A549 (cell line): ENCODE measurements at regions not wholly inside any gene's neighbourhood (a gene's known extent, or its start where the extent isn't known, plus 50 kb on each side); places are given as distances from the start of the nearest gene placed in this dataset.

Source experiments
- ATAC-seq, 2 experiments: fragments of 200-7000 bp in 1 of 2; fragments of >200 bp in 1 of 2; cut with Nextera tagmentation in 1 of 2; cut with Tn5 transposase in 1 of 2; 3 replicates each; pipeline versions ENCODE4 v1.8.0 to v1.9.1; 2018 to 2020; ENCODE audit warnings: mild to moderate bottlenecking in 1 of 2, moderate library complexity in 1 of 2
- CTCF ChIA-PET: fragments of 300-600 bp; sonication (Branson Sonifier 250); formaldehyde crosslinking; extraction: SDS; loops from one replicate; lab custom pipeline; 2021; ENCODE audit warnings: antibody characterized with exemption, inconsistent platforms; lab: Yijun Ruan, JAX
- POLR2A ChIA-PET: fragments of 350-600 bp; formaldehyde crosslinking; extraction: SDS; loops from one replicate; lab custom pipeline; 2021; ENCODE audit warnings: antibody characterized with exemption, inconsistent platforms; lab: Yijun Ruan, JAX
- DNase-seq, 2 experiments: peaks; one replicate each; pipeline versions ENCODE4 v3.0.0 to v3.0.0-alpha.2; 2011 to 2016; ENCODE audit warnings: low read depth in 1 of 2, low spot score in 1 of 2
- FAIRE-seq: peaks from 2 replicates; lab custom pipeline; 2011; peaks lifted over from hg19 to GRCh38; lab: Jason Lieb, UNC
- H3K27ac ChIP-seq, 2 experiments: fragments of >200 bp; sonication (Bioruptor Twin); formaldehyde crosslinking; 3 replicates each; pipeline ENCODE4 v1.5.1; 2016 to 2017
- H3K4me1 ChIP-seq: fragments of >200 bp; sonication (Bioruptor Twin); formaldehyde crosslinking; 3 replicates; pipeline ENCODE4 v1.6.1; 2016
- H3K4me2 ChIP-seq: fragments of >200 bp; sonication (Bioruptor Twin); formaldehyde crosslinking; 3 replicates; pipeline ENCODE4 v1.6.1; 2016
- H3K4me3 ChIP-seq: fragments of >200 bp; sonication (Bioruptor Twin); formaldehyde crosslinking; 3 replicates; pipeline ENCODE4 v1.5.1; 2016
- H3K9me3 ChIP-seq: fragments of >200 bp; sonication (Bioruptor Twin); formaldehyde crosslinking; 3 replicates; pipeline ENCODE4 v1.6.1; 2016
- BHLHE40 ChIP-seq: IDR thresholded peaks from 2 replicates; pipeline ENCODE4 v1.6.1; 2012; ENCODE audit warnings: low read depth, low read length, inconsistent platforms
- CHD2 ChIP-seq: fragments of 150-350 bp; IDR thresholded peaks from 2 replicates; pipeline ENCODE4 v1.6.1; 2014; ENCODE audit warnings: low read length; ENCODE audit not compliant: partially characterized antibody
- EHMT2 ChIP-seq: fragments of 200-600 bp; sonication (generic); IDR thresholded peaks from 2 replicates; pipeline ENCODE4 v1.6.1; 2016; ENCODE audit warnings: antibody characterized with exemption, low read depth, mild to moderate bottlenecking, moderate library complexity
- ESRRA ChIP-seq: fragments of 150-350 bp; IDR thresholded peaks from 2 replicates; pipeline ENCODE4 v1.6.1; 2014; ENCODE audit warnings: mild to moderate bottlenecking, low read length, borderline replicate concordance
- FOSB ChIP-seq: fragments of 250-450 bp; sonication (Bioruptor Pico); IDR thresholded peaks from 2 replicates; pipeline ENCODE4 v1.5.0; 2020; ENCODE audit warnings: mild to moderate bottlenecking, moderate library complexity
- FOXS1 ChIP-seq: fragments of 250-450 bp; sonication (Bioruptor Pico); IDR thresholded peaks from 2 replicates; pipeline ENCODE4 v1.5.0; 2020; ENCODE audit warnings: mild to moderate bottlenecking, moderate library complexity
- GATA3 ChIP-seq: IDR thresholded peaks from 2 replicates; pipeline ENCODE4 v1.6.1; 2012; ENCODE audit warnings: borderline replicate concordance
- KDM1A ChIP-seq: fragments of 200-600 bp; sonication (generic); IDR thresholded peaks from 2 replicates; pipeline ENCODE4 v1.6.1; 2016; ENCODE audit warnings: low read depth, mild to moderate bottlenecking
- KDM5A ChIP-seq: fragments of 200-600 bp; sonication (generic); IDR thresholded peaks from 2 replicates; pipeline ENCODE4 v1.6.1; 2016; ENCODE audit warnings: antibody characterized with exemption, mild to moderate bottlenecking
- MAZ ChIP-seq: fragments of 150-350 bp; IDR thresholded peaks from 2 replicates; pipeline ENCODE4 v1.6.1; 2014; ENCODE audit warnings: antibody characterized with exemption, low read depth, low read length, borderline replicate concordance
- MYC ChIP-seq: IDR thresholded peaks from 2 replicates; pipeline ENCODE4 v1.6.1; 2012; ENCODE audit warnings: mild to moderate bottlenecking, inconsistent platforms, low read length, improper control_type of control experiment, borderline replicate concordance
- NPAS2 ChIP-seq: fragments of 250-450 bp; sonication (Bioruptor Pico); IDR thresholded peaks from 2 replicates; pipeline ENCODE4 v1.8.0; 2022; ENCODE audit warnings: mild to moderate bottlenecking, moderate library complexity, borderline replicate concordance
- PHF8 ChIP-seq: fragments of 200-600 bp; sonication (generic); IDR thresholded peaks from 2 replicates; pipeline ENCODE4 v1.6.1; 2016; ENCODE audit warnings: low read depth, mild to moderate bottlenecking, antibody characterized with exemption, moderate library complexity, borderline replicate concordance
- RCOR1 ChIP-seq: fragments of 150-350 bp; IDR thresholded peaks from 2 replicates; pipeline ENCODE4 v1.6.1; 2014; ENCODE audit warnings: antibody characterized with exemption, low read length, low read depth
- SMC3 ChIP-seq: fragments of >200 bp; sonication (Bioruptor Twin); formaldehyde crosslinking; IDR thresholded peaks from 3 replicates; pipeline ENCODE4 v1.6.1; 2018; ENCODE audit warnings: inconsistent platforms
- TFCP2L1 ChIP-seq: fragments of 250-450 bp; sonication (Bioruptor Pico); IDR thresholded peaks from 2 replicates; pipeline ENCODE4 v1.5.0; 2021; ENCODE audit warnings: mild to moderate bottlenecking
- TP53 ChIP-seq: fragments of 250-450 bp; sonication (Bioruptor Pico); IDR thresholded peaks from 2 replicates; pipeline ENCODE4 v1.5.0; 2021; ENCODE audit warnings: mild to moderate bottlenecking, moderate library complexity
- WGBS: methylation state at CpG from one replicate; pipeline ENCODE4 v1.1.6; 2017; ENCODE audit errors: missing lambda C conversion rate; 5-methylcytosine and 5-hydroxymethylcytosine counted together
- TF ChIP-seq, protein P1 (sequence below): fragments of >200 bp; sonication (Bioruptor Twin); formaldehyde crosslinking; IDR thresholded peaks from 3 replicates; pipeline ENCODE4 v1.5.1; 2016
- TF ChIP-seq, protein P2 (sequence below): fragments of 200-600 bp; sonication (generic); IDR thresholded peaks from 2 replicates; pipeline ENCODE4 v1.6.1; 2016; ENCODE audit warnings: antibody characterized with exemption, mild to moderate bottlenecking, moderate library complexity

DNA sequence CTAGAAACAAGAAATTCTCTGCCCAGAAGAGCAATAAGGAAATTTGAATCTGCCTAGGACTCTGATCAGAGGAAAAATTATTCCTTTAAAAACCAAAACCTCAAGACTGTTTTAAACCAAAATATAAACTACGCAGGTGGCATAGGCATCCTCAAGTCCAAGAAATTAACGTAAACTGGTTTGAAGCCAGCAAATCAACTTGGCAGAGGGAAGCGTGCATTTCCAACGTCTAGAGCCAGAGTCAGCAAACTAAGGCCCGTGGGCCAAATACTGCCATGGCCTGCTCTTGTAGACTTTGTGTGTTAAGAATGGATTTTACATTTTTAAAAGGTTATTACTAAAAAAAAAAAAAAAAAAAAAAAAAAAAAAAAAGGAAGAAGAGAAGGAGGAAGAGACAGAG lies 67.8 kb upstream of the VTCN1 start:
- ChIA-PET POLR2A (no interaction called here), CTCF (no interaction called here)
- no peak for DNase-seq
- 58% methylated on average over 5 of the region's 5 CpGs for WGBS
- H3K4me3 ChIP-seq = no peak overlapping the region
- no peak overlapping the region for H3K27ac ChIP-seq
- ATAC-seq = no peak
- no peak overlapping the region for H3K4me2 ChIP-seq
- H3K4me1 ChIP-seq = no peaks in the 10 kb centered on the region
- FAIRE-seq = no peak
- TF ChIP-seq PHF8 = no peak
- no peak for TF ChIP-seq KDM1A
- no peak for TF ChIP-seq GATA3
- TF ChIP-seq, protein P1, sequence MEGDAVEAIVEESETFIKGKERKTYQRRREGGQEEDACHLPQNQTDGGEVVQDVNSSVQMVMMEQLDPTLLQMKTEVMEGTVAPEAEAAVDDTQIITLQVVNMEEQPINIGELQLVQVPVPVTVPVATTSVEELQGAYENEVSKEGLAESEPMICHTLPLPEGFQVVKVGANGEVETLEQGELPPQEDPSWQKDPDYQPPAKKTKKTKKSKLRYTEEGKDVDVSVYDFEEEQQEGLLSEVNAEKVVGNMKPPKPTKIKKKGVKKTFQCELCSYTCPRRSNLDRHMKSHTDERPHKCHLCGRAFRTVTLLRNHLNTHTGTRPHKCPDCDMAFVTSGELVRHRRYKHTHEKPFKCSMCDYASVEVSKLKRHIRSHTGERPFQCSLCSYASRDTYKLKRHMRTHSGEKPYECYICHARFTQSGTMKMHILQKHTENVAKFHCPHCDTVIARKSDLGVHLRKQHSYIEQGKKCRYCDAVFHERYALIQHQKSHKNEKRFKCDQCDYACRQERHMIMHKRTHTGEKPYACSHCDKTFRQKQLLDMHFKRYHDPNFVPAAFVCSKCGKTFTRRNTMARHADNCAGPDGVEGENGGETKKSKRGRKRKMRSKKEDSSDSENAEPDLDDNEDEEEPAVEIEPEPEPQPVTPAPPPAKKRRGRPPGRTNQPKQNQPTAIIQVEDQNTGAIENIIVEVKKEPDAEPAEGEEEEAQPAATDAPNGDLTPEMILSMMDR = no peak
- no peaks in the 10 kb centered on the region for H3K9me3 ChIP-seq

DNA sequence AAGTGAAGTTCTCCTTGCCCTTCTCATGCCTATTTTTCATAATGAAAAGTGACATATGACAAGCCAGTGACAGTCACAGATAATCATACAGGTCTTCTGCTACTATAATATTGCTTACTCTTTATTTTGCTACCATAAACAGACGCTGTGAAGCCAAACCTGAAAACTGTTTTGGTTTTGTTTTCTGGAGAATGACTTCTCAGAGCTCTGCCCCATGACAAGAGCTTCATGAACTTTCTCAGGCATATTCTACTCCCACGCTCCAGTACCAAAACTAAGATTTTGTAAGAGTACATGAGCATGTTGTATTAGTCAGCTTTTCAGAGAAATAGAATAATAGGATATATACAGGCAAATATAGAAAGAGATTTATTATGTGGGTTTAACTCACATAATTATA lies 64.3 kb upstream of the VTCN1 start:
- Histone ChIP-seq H3K9me3 (no peaks in the 10 kb centered on the region), H3K4me2 (no peak overlapping the region), H3K4me1 (no peaks in the 10 kb centered on the region), H3K27ac (no peak overlapping the region), H3K4me3 (no peak overlapping the region)
- ChIA-PET POLR2A (no interaction called here), CTCF (interaction anchor here (2.7 to 3.1 kb wide), 2 partner anchors 10 to 207 kb away, joined by 13 to 18 read pairs; no protein-coding TSS in a partner anchor)
- FAIRE-seq (no peak), DNase-seq (no peak)
- 48% methylated on average over 2 of the region's 2 CpGs for WGBS
- TF ChIP-seq CHD2 = no peak
- TF ChIP-seq SMC3 = no peak
- no peak for TF ChIP-seq FOXS1 (CRISPR knock-in tag)
- TF ChIP-seq MAZ = no peak
- TF ChIP-seq TP53 (CRISPR knock-in tag) = no peak
- no peak for TF ChIP-seq NPAS2 (CRISPR knock-in tag)
- TF ChIP-seq BHLHE40 = no peak
- TF ChIP-seq EHMT2 = no peak
- TF ChIP-seq, protein P2, sequence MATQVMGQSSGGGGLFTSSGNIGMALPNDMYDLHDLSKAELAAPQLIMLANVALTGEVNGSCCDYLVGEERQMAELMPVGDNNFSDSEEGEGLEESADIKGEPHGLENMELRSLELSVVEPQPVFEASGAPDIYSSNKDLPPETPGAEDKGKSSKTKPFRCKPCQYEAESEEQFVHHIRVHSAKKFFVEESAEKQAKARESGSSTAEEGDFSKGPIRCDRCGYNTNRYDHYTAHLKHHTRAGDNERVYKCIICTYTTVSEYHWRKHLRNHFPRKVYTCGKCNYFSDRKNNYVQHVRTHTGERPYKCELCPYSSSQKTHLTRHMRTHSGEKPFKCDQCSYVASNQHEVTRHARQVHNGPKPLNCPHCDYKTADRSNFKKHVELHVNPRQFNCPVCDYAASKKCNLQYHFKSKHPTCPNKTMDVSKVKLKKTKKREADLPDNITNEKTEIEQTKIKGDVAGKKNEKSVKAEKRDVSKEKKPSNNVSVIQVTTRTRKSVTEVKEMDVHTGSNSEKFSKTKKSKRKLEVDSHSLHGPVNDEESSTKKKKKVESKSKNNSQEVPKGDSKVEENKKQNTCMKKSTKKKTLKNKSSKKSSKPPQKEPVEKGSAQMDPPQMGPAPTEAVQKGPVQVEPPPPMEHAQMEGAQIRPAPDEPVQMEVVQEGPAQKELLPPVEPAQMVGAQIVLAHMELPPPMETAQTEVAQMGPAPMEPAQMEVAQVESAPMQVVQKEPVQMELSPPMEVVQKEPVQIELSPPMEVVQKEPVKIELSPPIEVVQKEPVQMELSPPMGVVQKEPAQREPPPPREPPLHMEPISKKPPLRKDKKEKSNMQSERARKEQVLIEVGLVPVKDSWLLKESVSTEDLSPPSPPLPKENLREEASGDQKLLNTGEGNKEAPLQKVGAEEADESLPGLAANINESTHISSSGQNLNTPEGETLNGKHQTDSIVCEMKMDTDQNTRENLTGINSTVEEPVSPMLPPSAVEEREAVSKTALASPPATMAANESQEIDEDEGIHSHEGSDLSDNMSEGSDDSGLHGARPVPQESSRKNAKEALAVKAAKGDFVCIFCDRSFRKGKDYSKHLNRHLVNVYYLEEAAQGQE = no peak
- TF ChIP-seq FOSB (CRISPR knock-in tag) = no peak
- TF ChIP-seq, protein P1 = no peak
- no peak for TF ChIP-seq RCOR1
- TF ChIP-seq TFCP2L1 (CRISPR knock-in tag) = no peak
- no peak for TF ChIP-seq KDM5A
- no peak for TF ChIP-seq ESRRA
- TF ChIP-seq MYC = no peak
- no peak for TF ChIP-seq GATA3
- TF ChIP-seq, all 56 proteins: peak for 0
- ATAC-seq = no peak
